GM21526 (cell line): ENCODE measurements at regions not wholly inside any gene's neighbourhood (a gene's known extent, or its start where the extent isn't known, plus 50 kb on each side); places are given as distances from the start of the nearest gene placed in this dataset.

ENCODE experiments used
- ATAC-seq: cut with Tn5 transposase; IDR thresholded peaks from one replicate; pipeline ENCODE4 v1.9.1; 2021; ENCODE audit warnings: moderate library complexity; ENCODE audit not compliant: unreplicated experiment, low FRiP score

DNA sequence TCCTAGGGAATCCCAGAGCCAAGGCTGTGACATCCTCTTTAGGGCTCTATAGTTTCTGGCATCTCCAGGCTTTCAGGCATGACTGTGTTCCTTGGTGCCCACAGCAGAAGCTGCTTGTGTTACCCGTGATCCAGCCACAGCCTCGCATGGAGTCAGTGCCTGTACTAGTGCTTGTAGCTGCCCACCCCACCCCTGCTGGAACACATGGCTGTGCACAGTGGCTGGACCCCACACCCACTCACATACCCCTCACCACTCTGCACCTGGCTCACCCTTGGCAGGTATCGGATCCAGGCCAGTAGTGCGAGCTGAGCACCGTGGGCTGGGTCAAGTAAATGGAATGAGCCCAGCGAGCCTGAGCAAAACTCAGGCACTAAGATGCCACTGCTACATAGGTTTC, 934.7 kb upstream of the PRMT6 start:
- no peak for ATAC-seq

GRCh38 chr1:106134561-106134960, 921.9 kb upstream of the PRMT6 start:
- no peak for ATAC-seq

DNA sequence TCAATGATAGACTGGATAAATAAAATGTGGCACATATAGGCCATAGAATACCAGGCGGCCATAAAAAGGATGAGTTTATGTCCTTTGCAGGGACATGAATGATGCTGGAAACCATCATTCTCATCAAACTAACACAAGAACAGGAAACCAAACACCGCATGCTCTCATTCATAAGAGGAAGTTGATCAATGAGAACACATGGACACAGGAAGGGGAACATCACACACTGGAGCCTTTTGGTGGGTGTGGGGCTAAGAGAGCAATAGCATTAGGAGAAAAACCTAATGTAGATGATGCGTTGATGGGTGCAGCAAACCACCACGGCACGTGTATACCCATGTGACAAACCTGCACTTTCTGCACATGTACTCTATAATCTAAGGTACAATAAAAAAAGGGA, 883.4 kb upstream of the PRMT6 start:
- ATAC-seq: no peak

- ATAC-seq: no peak
These were observed 877.7 kb upstream of the PRMT6 start for GRCh38 chr1:106178791-106179190.

- no peak for ATAC-seq
These were observed 874.6 kb upstream of the PRMT6 start for GRCh38 chr1:106181866-106182265.

DNA sequence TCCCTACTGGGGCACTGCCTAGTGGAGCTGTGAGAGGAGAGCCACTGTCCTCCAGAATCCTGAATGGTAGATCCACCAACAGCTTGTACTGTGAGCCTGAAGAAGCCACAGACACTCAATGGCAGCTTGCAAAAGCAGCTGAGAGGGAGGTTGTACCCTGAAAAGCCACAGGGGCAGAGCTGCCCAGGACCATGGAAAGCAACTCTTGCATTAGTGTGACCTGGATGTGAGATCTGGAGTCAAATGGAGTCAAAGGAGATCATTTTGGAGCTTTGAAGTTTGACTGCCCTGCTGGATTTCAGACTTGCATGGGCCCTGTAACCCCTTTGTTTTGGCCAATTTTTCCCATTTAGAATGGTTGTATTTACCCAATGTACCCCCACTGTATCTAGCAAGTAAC, 871.4 kb upstream of the PRMT6 start:
- no peak for ATAC-seq

- ATAC-seq: no peak
These were observed 866.7 kb upstream of the PRMT6 start for GRCh38 chr1:106189780-106190179.

DNA sequence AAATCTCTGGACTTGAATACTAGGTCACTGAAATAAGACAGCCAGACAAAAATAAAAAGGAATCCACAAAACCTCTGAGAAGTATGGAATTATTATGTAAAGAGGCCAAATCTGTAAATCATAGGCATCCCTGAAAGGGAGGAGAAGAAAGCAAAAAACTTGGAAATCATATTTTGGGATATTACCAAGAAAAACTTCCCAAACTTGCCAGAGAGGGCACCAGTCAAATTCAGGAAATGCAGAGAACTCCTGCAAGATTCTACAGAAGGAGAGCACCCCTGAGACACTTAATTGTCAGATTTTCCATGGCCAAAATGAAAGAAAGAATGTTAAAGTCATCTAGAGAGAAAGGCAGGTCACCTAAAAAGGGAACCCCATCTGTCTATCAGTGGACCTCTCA, 862.3 kb upstream of the PRMT6 start:
- ATAC-seq: no peak

GRCh38 chr1:106200711-106201110, 855.8 kb upstream of the PRMT6 start:
- ATAC-seq: no peak

GRCh38 chr1:106207185-106207584, 849.3 kb upstream of the PRMT6 start:
- no peak for ATAC-seq

DNA sequence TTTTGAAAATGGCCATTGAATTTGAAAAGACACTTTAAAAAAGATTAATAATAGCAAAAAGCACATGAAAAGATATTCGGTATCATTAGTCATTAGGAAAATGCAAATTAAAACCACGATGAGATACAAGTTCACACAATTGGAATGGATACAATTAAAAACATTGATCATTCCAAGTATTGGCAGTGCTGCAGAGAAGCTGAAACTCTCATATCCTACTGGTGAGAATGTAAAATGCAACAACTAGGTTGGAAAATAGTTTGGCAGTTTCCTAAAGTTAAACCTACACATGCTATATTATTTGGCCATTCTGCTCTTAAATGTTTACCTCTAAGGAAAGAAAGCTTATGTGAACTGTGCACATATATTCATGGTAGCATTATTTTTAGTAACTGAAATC, 838.7 kb upstream of the PRMT6 start:
- no peak for ATAC-seq

GRCh38 chr1:106222403-106222802, 834.1 kb upstream of the PRMT6 start:
- ATAC-seq: no peak

- no peak for ATAC-seq
These were observed 833.3 kb upstream of the PRMT6 start for GRCh38 chr1:106223213-106223612.

DNA sequence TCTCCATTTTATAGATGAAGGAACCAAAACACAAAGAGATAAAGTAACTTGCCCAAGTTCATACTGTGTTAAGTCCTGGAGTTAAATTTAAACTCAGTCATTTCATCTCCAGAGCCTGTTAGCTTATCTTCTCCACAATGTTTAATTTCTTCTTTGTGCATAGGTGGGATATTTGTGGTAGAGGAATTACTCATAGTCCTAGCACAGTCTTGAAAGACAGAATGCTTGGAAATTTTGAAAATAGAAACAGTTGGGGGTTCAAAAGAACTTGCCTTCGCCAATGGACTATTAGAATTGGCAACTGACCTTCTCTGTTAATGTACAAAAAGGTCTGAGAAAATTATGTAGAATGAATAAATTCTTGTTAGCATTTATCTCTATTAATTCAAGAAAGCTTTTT, 832.0 kb upstream of the PRMT6 start:
- no peak for ATAC-seq

DNA sequence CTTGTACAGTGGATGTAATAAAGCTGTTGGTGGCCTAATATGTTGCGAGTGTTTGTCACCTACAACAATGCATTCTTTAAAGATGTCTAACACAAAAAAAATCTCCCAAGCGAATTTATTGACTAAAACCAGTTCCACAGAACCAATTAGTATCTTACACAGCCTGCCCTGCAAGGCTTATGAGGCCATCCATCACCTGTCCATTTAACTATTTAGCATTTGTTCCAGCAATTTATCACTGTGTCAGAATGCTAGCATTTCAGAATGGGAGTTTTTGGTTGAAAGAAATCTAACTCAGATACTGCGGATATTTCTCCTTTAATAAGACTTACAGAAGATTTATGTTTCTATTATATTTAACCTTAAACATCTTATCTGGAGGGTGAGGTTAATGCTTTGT, 831.1 kb upstream of the PRMT6 start:
- no peak for ATAC-seq

DNA sequence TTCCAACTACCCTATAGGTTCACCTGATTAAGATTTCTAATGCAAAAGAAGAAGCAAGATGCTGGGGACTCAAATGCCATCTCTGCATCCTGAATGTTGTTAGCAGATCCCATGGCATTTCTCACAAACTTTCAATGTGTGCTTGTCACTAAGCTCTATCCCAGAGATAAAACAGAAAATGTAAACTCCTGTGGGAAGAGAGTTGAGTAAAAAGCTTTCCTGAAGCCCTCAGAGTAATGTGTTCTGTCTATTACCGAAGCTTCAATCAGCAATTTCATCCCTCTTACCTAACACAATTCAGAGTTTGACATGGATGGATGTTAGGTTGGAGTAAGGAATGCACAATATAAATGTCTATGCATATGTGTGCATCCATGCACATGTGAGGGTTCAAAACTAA, 829.9 kb upstream of the PRMT6 start:
- no peak for ATAC-seq

DNA sequence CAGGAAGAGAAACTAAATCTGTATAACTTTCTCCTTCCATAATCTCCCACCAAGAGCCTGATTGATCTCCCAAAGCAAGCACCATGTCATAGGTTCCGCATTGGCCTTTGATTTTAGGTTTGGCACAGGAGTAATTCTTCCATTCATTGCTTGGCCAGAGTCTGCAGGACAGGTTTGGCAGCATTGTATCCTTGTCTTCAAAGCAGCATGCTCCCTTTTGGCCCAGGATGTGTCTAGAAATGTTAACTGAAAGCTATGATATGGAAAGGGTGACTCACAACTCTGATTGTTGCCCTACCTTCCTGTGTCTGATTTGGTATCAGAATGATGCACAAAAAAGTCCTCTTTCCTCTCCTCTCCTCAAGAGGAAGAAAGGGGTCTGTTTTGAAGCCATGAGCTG, 824.3 kb upstream of the PRMT6 start:
- no peak for ATAC-seq

GRCh38 chr1:106233511-106233910, 823.0 kb upstream of the PRMT6 start:
- ATAC-seq: no peak

GRCh38 chr1:106249365-106249764, 807.1 kb upstream of the PRMT6 start:
- ATAC-seq: peak; percentile 95

GRCh38 chr1:106249810-106250209, 806.7 kb upstream of the PRMT6 start:
- ATAC-seq: no peak

GRCh38 chr1:106254748-106255147, 801.7 kb upstream of the PRMT6 start:
- ATAC-seq: no peak

DNA sequence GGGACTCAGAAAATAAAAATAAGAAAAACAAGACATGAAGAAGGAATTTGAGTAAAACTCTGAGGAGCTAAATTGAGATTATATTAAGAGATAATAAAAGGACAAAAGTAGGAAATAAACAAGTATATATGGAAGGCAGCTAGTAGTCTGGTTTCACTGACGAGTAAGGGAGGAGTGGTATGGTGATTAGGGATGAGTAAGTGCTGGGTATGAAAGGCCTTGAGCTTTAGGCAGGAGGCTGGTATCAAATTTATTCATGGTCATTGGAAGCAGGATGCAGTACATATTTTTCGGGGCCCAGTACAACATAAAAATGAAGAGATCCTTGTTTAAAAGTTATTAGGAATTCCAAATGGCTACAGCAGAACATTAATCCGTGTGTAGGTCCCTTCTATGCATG, 789.7 kb upstream of the PRMT6 start:
- no peak for ATAC-seq

GRCh38 chr1:106268070-106268469, 788.4 kb upstream of the PRMT6 start:
- ATAC-seq: no peak

GRCh38 chr1:106276871-106277270, 779.6 kb upstream of the PRMT6 start:
- no peak for ATAC-seq
